Tibial nerve (tissue), 3 donors: ENCODE measurements at regions not wholly inside any gene's neighbourhood (a gene's known extent, or its start where the extent isn't known, plus 50 kb on each side); places are given as distances from the start of the nearest gene placed in this dataset.

Experiments used
- POLR2A ChIP-seq, 2 donors: fragments of 450-650 bp; IDR thresholded peaks; one replicate each; pipeline ENCODE4 v1.6.1; 2017; ENCODE audit warnings: antibody characterized with exemption in 2 of 2, mild to moderate bottlenecking in 2 of 2, moderate library complexity in 2 of 2
- TF ChIP-seq, protein P1 (sequence below), 5 experiments: fragments of 200-600 bp in 3 of 5; fragments of 450-650 bp in 2 of 5; sonication (generic) in 3 of 5; IDR thresholded peaks; one replicate each; pipeline ENCODE4 v1.5.1; 2016 to 2019; ENCODE audit warnings: antibody characterized with exemption in 5 of 5, mild to moderate bottlenecking in 3 of 5, moderate library complexity in 2 of 5

DNA sequence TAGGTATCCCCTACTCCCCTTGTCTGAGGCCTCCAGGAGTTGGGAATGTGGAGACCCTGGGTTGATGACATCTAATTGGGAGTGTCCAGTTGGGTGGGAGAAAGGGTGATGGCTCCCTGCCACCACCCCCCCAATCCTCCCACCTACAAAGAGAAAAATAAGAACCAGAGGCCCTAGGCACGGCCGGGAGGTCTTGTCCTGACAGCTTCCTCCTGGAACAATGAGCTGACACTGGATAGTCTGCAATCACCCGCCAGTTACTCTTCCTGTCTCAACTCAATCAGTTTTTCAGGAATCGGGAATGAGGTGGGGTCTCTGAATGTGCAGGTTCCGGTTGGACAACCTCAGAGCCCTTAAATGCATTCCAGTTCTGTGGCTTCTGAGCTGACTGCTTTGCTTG lies 129.9 kb upstream of the MRPS22 start:
- TF ChIP-seq, protein P1, sequence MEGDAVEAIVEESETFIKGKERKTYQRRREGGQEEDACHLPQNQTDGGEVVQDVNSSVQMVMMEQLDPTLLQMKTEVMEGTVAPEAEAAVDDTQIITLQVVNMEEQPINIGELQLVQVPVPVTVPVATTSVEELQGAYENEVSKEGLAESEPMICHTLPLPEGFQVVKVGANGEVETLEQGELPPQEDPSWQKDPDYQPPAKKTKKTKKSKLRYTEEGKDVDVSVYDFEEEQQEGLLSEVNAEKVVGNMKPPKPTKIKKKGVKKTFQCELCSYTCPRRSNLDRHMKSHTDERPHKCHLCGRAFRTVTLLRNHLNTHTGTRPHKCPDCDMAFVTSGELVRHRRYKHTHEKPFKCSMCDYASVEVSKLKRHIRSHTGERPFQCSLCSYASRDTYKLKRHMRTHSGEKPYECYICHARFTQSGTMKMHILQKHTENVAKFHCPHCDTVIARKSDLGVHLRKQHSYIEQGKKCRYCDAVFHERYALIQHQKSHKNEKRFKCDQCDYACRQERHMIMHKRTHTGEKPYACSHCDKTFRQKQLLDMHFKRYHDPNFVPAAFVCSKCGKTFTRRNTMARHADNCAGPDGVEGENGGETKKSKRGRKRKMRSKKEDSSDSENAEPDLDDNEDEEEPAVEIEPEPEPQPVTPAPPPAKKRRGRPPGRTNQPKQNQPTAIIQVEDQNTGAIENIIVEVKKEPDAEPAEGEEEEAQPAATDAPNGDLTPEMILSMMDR (IDR thresholded peaks at IDR 0.05) = no peak
- TF ChIP-seq POLR2A (IDR thresholded peaks at IDR 0.05) = no peak
